GM18499 (cell line): ENCODE measurements at regions not wholly inside any gene's neighbourhood (a gene's known extent, or its start where the extent isn't known, plus 50 kb on each side); places are given as distances from the start of the nearest gene placed in this dataset.

Experiments
- ATAC-seq: cut with Tn5 transposase; IDR thresholded peaks from one replicate; pipeline ENCODE4 v1.9.1; 2021; ENCODE audit warnings: moderate number of reproducible peaks; ENCODE audit not compliant: insufficient read depth, unreplicated experiment

- no peak for ATAC-seq
Measured at GRCh38 chr2:2859732-2860131, 517.9 kb downstream of the EIPR1 start.

GRCh38 chr2:2859164-2859563 is 518.5 kb downstream of the EIPR1 start:
- ATAC-seq = no peak

- no peak for ATAC-seq
Measured at GRCh38 chr2:2856723-2857415, 520.7 kb downstream of the EIPR1 start.

GRCh38 chr2:2855297-2855696 is 522.3 kb downstream of the EIPR1 start:
- ATAC-seq = no peak

GRCh38 chr2:2853346-2853745 is 522.3 kb upstream of the MYT1L start:
- no peak for ATAC-seq

GRCh38 chr2:2851806-2852777 is 521.0 kb upstream of the MYT1L start:
- ATAC-seq = no peak

- no peak for ATAC-seq
Measured at GRCh38 chr2:2851316-2851715, 520.2 kb upstream of the MYT1L start.

- ATAC-seq = no peak
Measured at GRCh38 chr2:2850859-2851258, 519.8 kb upstream of the MYT1L start.

- no peak for ATAC-seq
Measured at GRCh38 chr2:2850218-2850755, 519.2 kb upstream of the MYT1L start.

GRCh38 chr2:2849464-2850217 is 518.6 kb upstream of the MYT1L start:
- no peak for ATAC-seq

GRCh38 chr2:2848621-2849333 is 517.7 kb upstream of the MYT1L start:
- ATAC-seq = no peak

- no peak for ATAC-seq
Measured at GRCh38 chr2:2848198-2848597, 517.1 kb upstream of the MYT1L start.

GRCh38 chr2:2847209-2847676 is 516.2 kb upstream of the MYT1L start:
- no peak for ATAC-seq

- ATAC-seq = no peak
Measured at GRCh38 chr2:2846332-2847208, 515.5 kb upstream of the MYT1L start.

- ATAC-seq = no peak
Measured at GRCh38 chr2:2845806-2846315, 514.8 kb upstream of the MYT1L start.

- ATAC-seq = no peak
Measured at GRCh38 chr2:2845267-2845666, 514.2 kb upstream of the MYT1L start.

- ATAC-seq = no peak
Measured at GRCh38 chr2:2843969-2844548, 513.0 kb upstream of the MYT1L start.

- no peak for ATAC-seq
Measured at GRCh38 chr2:2842466-2842865, 511.4 kb upstream of the MYT1L start.
